Colonic mucosa (tissue), 4 donors: ENCODE measurements at regions not wholly inside any gene's neighbourhood (a gene's known extent, or its start where the extent isn't known, plus 50 kb on each side); places are given as distances from the start of the nearest gene placed in this dataset.

Experiments used
- DNase-seq: peaks from one replicate; pipeline ENCODE4 v3.0.0-alpha.2; 2020
- H3K27ac ChIP-seq: fragments of 200-600 bp; one replicate; pipeline ENCODE4 v1.8.0; 2021
- H3K27me3 ChIP-seq: fragments of 200-600 bp; one replicate; pipeline ENCODE4 v1.8.0; 2021
- H3K36me3 ChIP-seq: fragments of 200-600 bp; one replicate; pipeline ENCODE4 v1.8.0; 2021
- H3K4me1 ChIP-seq: fragments of 200-600 bp; one replicate; pipeline ENCODE4 v1.8.0; 2021; ENCODE audit warnings: mild to moderate bottlenecking
- H3K4me3 ChIP-seq: fragments of 200-600 bp; one replicate; pipeline ENCODE4 v1.8.0; 2021
- H3K9ac ChIP-seq, 2 donors: one replicate each; pipeline ENCODE4 v1.7.0; 2013; ENCODE audit warnings: control low read depth in 2 of 2, low read depth in 2 of 2, low read length in 2 of 2
- H3K9me3 ChIP-seq: fragments of 200-600 bp; one replicate; pipeline ENCODE4 v1.8.0; 2021
- intact Hi-C: fragments of 100-400 bp; cut with DNase I; formaldehyde crosslinking; loops from one replicate; pipeline ENCODE4 v1.14.1; 2022
- TF ChIP-seq, protein P1 (sequence below): fragments of 200-600 bp; IDR thresholded peaks from one replicate; pipeline ENCODE4 v1.8.0; 2022; ENCODE audit warnings: antibody characterized with exemption, mild to moderate bottlenecking
- donor health status: healthy.
- donor health status: DM: no; HTN: no; CAD: no.
- donor health status: DM: no; HTN: no; CAD: no.

DNA sequence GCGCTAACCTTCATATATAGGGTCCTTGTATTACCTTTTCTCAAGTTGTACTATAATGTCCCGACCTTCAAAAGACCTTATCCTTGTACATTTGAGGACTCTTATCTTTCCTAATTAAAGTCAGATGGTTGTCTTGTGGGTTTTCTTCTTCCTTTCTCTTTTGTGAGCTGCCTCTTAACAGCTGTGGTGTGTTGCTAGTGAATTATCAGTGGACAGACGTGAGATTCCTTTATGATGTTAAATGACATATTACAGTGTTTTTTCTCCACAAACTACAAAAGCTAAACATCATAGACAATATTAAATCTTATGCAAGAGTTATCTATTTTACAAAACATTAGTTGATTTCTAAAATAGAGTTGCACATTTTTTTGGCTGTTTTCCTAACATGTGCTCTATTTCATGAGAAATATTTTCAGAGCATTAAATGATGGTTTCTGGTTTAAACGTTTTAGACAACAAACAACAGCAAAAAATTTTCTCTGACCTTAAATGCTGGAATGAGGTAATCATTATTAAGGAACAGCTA is 272.2 kb upstream of the NPVF start:
- intact Hi-C loops, result no loop called here
- H3K27me3 ChIP-seq, result no peaks in the 10 kb centered on the region
- H3K4me1 ChIP-seq, result no peaks in the 10 kb centered on the region
- DNase-seq, result no peak
- no peak overlapping the region for H3K9ac ChIP-seq
- H3K36me3 ChIP-seq, result no peaks in the 10 kb centered on the region
- H3K4me3 ChIP-seq, result no peak overlapping the region
- H3K27ac ChIP-seq, result no peak overlapping the region
- H3K9me3 ChIP-seq, result no peaks in the 10 kb centered on the region
- TF ChIP-seq, protein P1, sequence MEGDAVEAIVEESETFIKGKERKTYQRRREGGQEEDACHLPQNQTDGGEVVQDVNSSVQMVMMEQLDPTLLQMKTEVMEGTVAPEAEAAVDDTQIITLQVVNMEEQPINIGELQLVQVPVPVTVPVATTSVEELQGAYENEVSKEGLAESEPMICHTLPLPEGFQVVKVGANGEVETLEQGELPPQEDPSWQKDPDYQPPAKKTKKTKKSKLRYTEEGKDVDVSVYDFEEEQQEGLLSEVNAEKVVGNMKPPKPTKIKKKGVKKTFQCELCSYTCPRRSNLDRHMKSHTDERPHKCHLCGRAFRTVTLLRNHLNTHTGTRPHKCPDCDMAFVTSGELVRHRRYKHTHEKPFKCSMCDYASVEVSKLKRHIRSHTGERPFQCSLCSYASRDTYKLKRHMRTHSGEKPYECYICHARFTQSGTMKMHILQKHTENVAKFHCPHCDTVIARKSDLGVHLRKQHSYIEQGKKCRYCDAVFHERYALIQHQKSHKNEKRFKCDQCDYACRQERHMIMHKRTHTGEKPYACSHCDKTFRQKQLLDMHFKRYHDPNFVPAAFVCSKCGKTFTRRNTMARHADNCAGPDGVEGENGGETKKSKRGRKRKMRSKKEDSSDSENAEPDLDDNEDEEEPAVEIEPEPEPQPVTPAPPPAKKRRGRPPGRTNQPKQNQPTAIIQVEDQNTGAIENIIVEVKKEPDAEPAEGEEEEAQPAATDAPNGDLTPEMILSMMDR, result no peak

DNA sequence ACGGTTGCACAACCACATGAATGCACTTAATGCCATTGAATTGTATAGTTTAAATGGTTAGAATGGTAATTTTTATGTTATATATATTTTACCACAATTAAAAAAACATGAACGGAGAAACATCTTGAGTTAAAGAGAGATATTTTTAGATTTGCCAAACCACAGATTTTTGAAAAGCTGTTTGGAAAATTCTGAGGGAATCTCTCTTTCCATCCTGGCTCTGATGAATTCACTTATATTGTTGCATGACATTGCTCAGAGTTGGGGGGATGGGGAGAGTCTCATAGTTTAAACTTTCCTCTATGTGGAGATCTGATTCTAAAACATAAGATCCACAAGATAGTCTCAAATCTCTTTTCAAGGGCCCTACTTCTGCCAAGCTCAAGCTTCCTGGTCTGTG is 275.0 kb upstream of the NPVF start:
- no peaks in the 10 kb centered on the region for H3K36me3 ChIP-seq
- no peaks in the 10 kb centered on the region for H3K4me1 ChIP-seq
- no peak overlapping the region for H3K4me3 ChIP-seq
- no peaks in the 10 kb centered on the region for H3K27me3 ChIP-seq
- no peaks in the 10 kb centered on the region for H3K9me3 ChIP-seq
- no peak overlapping the region for H3K9ac ChIP-seq
- no peak for DNase-seq
- TF ChIP-seq, protein P1, result no peak
- H3K27ac ChIP-seq, result no peak overlapping the region
- intact Hi-C loops, result no loop called here

DNA sequence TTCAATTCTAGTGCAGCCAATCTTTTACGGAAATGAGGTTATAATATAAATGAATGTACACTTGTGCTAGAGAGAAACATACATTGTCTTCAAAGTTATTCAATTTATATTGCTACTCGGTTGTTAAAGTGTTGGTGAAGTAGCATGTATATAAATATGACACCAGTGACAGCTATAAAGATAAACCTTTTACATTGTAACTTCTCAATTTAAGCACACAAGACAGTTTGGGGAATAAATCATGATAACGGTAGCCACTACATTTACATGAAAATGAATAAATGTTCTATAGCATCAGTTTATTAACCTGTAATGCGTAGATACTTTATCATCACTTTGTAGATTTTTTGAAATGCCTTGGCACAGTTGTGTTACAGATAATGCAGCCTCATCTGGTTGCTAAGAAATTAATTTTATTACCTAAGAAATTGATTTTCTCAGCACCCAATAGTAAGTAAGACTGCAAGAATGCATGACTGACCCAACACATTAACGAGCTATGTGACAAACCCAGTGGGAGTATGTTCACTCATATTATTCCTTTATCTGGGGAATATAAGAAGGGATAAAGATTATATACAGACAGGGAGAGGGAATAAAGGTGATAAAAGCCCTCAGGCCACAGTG is 283.9 kb upstream of the NPVF start:
- no peaks in the 10 kb centered on the region for H3K4me1 ChIP-seq
- H3K36me3 ChIP-seq, result no peaks in the 10 kb centered on the region
- intact Hi-C loops, result no loop called here
- DNase-seq, result no peak
- TF ChIP-seq, protein P1, result no peak
- no peaks in the 10 kb centered on the region for H3K27me3 ChIP-seq
- H3K4me3 ChIP-seq, result no peak overlapping the region
- no peak overlapping the region for H3K27ac ChIP-seq
- H3K9ac ChIP-seq, result no peak overlapping the region
- H3K9me3 ChIP-seq, result no peaks in the 10 kb centered on the region

- Histone ChIP-seq H3K27me3 (no peaks in the 10 kb centered on the region), H3K4me3 (no peak overlapping the region), H3K4me1 (no peaks in the 10 kb centered on the region), H3K9me3 (no peaks in the 10 kb centered on the region), H3K36me3 (no peaks in the 10 kb centered on the region), H3K9ac (no peak overlapping the region), H3K27ac (no peak overlapping the region)
- DNase-seq, result no peak
- intact Hi-C loops, result no loop called here
- TF ChIP-seq, protein P1, result no peak
These were observed 287.5 kb upstream of the NPVF start for GRCh38 chr7:25515633-25516275.

DNA sequence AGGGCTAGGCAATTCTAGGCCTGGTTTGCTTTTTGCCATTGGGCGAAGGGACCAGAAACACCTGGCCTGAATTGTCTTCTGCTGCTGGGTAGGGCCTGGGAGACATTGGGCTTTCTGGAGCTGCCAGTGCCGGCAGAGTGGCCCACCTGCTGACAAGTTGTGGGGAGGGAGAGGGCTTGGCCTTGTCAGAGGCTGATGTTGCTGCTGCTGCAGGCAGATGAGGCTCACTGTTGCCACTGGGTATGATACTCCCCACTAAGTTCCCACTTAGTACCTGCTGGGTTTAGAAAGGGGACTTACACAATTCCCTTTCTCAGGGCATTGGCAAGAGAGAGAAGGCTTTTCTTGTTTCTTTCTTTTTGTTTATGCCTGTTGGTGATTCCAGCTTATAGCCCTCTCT is 289.6 kb upstream of the NPVF start:
- intact Hi-C loops, result no loop called here
- Histone ChIP-seq H3K9me3 (no peaks in the 10 kb centered on the region), H3K27me3 (no peaks in the 10 kb centered on the region), H3K9ac (no peak overlapping the region), H3K4me3 (no peak overlapping the region), H3K4me1 (no peaks in the 10 kb centered on the region), H3K27ac (no peak overlapping the region), H3K36me3 (no peaks in the 10 kb centered on the region)
- TF ChIP-seq, protein P1, result no peak
- DNase-seq, result no peak
